ENCODE measurements at regions not wholly inside any gene's neighbourhood (a gene's known extent, or its start where the extent isn't known, plus 50 kb on each side); places are given as distances from the start of the nearest gene placed in this dataset.

- peak in 1 of 2 experiments; percentile 26 for DNase-seq
Observed at GRCh38 chr7:1322240-1323110, 89.8 kb downstream of the UNCX start.

- DNase-seq = no peak
Observed at GRCh38 chr7:1323178-1324027, 90.7 kb downstream of the UNCX start.

GRCh38 chr7:1324028-1324900, 91.6 kb downstream of the UNCX start:
- DNase-seq = no peak

GRCh38 chr7:1325246-1325645, 92.6 kb downstream of the UNCX start:
- no peak for DNase-seq

- no peak for DNase-seq
Observed at GRCh38 chr7:1325646-1326510, 93.2 kb downstream of the UNCX start.

- no peak for DNase-seq
Observed at GRCh38 chr7:1326511-1326785, 93.8 kb downstream of the UNCX start.

GRCh38 chr7:1329261-1329660, 96.6 kb downstream of the UNCX start:
- no peak for DNase-seq

GRCh38 chr7:1329966-1330800, 97.5 kb downstream of the UNCX start:
- no peak for DNase-seq

GRCh38 chr7:1330801-1331425, 98.2 kb downstream of the UNCX start:
- DNase-seq = no peak

- peak; percentile 89 to 92 for DNase-seq
Observed at GRCh38 chr7:1331561-1332467, 99.1 kb downstream of the UNCX start.

GRCh38 chr7:1336509-1336908, 103.8 kb downstream of the UNCX start:
- no peak for DNase-seq

GRCh38 chr7:1339611-1340010, 106.9 kb downstream of the UNCX start:
- DNase-seq = no peak

GRCh38 chr7:1340031-1340430, 107.4 kb downstream of the UNCX start:
- no peak for DNase-seq

GRCh38 chr7:1340461-1341360, 108.0 kb downstream of the UNCX start:
- DNase-seq = no peak

GRCh38 chr7:1341361-1342089, 108.9 kb downstream of the UNCX start:
- DNase-seq = no peak

GRCh38 chr7:1342090-1342640, 109.5 kb downstream of the UNCX start:
- DNase-seq = no peak

- DNase-seq = no peak
Observed at GRCh38 chr7:1343551-1343950, 110.9 kb downstream of the UNCX start.
